Pancreas (tissue), 10 donors: ENCODE measurements at regions not wholly inside any gene's neighbourhood (a gene's known extent, or its start where the extent isn't known, plus 50 kb on each side); places are given as distances from the start of the nearest gene placed in this dataset.

Experiments used
- ATAC-seq, 4 donors: fragments of 200-7000 bp; cut with Tn5 transposase; one replicate each; pipeline versions ENCODE4 v1.8.0 to v1.9.1; 2020; ENCODE audit warnings: mild to moderate bottlenecking in 4 of 4, moderate library complexity in 4 of 4
- DNase-seq, 6 donors: peaks; one replicate each; pipeline ENCODE4 v3.0.0-alpha.2; 2020
- FAIRE-seq: peaks from 2 replicates; lab custom pipeline; 2012; peaks lifted over from hg19 to GRCh38; lab: Jason Lieb, UNC
- H3K27ac ChIP-seq, 4 donors: fragments of 200-600 bp; sonication (generic); 1 replicate in 3 of 4; 2 replicates in 1 of 4; pipeline versions ENCODE4 v1.5.0 to v1.8.0; 2020
- H3K27me3 ChIP-seq, 4 donors: fragments of 200-600 bp; one replicate each; pipeline ENCODE4 v1.8.0; 2021
- H3K36me3 ChIP-seq, 3 donors: fragments of 200-600 bp; sonication (generic) in 1 of 3; one replicate each; pipeline versions ENCODE4 v1.5.0 to v1.8.0; 2020 to 2021
- H3K4me1 ChIP-seq, 3 donors: fragments of 200-600 bp; one replicate each; pipeline ENCODE4 v1.8.0; 2021
- H3K4me3 ChIP-seq, 4 donors: fragments of 200-600 bp; sonication (generic) in 2 of 4; one replicate each; pipeline versions ENCODE4 v1.5.0 to v1.8.0; 2020 to 2021
- H3K9me3 ChIP-seq, 4 donors: fragments of 200-600 bp; one replicate each; pipeline ENCODE4 v1.8.0; 2021
- WGBS, 2 donors: extraction: QIAGEN DNeasy Blood & Tissue Kit; methylation state at CpG; one replicate each; pipeline ENCODE4 v1.1.7; 2013; 5-methylcytosine and 5-hydroxymethylcytosine counted together
- intact Hi-C, 3 donors: fragments of 100-400 bp; cut with DNase I; formaldehyde crosslinking; loops; one replicate each; pipeline versions ENCODE4 v1.11.1 to v1.14.2; 2022
- TF ChIP-seq, protein P1 (sequence below), 4 donors: fragments of 200-600 bp; sonication (generic) in 3 of 4; IDR thresholded peaks; one replicate each; pipeline versions ENCODE4 v1.5.0 to v1.8.0; 2021; ENCODE audit warnings: antibody characterized with exemption in 4 of 4
- donor health status: healthy with polysubstance abuse.
- donor health status: DM: no; HTN: no; CAD: no; lungs with moderate emphysema.
- donor health status: DM: no; HTN: no; CAD: no.
- donor health status: control.
- donor health status: control.
- donor health status: Bipolar disorder and iron deficiency.
- donor health status: DM: yes; HTN: yes; CAD: no.
- donor health status: DM: no; HTN: no; CAD: no.
- donor health status: DM: no; HTN: no; CAD: no.
- donor health status: DM: yes; HTN: yes; CAD: no.

DNA sequence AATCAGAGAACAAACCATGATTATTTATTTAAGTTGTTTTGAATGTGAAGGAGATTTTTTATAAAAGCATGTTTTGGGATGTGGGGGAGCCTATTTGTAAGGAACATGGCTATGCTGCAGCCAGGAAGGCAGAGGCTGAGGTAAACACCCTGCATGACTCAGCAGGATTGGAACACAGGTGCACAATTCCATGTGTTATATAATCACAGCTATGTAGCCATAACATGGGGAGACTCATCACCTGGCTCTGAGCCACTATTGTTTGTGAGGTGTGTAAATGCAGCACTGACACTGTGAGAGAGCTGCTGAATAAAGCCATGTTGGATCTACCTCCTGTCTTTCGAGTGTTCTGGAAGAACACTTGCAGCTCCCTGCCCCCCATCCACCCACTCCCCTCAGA lies 1009.8 kb downstream of the DNAH5 start:
- ATAC-seq (no peak), DNase-seq (no peak), FAIRE-seq (no peak)
- Histone ChIP-seq H3K36me3 (no peaks in the 10 kb centered on the region), H3K27me3 (no peaks in the 10 kb centered on the region), H3K4me1 (no peaks in the 10 kb centered on the region), H3K9me3 (no peaks in the 10 kb centered on the region), H3K27ac (no peak overlapping the region), H3K4me3 (no peak overlapping the region)
- intact Hi-C loops = no loop called here
- TF ChIP-seq, protein P1, sequence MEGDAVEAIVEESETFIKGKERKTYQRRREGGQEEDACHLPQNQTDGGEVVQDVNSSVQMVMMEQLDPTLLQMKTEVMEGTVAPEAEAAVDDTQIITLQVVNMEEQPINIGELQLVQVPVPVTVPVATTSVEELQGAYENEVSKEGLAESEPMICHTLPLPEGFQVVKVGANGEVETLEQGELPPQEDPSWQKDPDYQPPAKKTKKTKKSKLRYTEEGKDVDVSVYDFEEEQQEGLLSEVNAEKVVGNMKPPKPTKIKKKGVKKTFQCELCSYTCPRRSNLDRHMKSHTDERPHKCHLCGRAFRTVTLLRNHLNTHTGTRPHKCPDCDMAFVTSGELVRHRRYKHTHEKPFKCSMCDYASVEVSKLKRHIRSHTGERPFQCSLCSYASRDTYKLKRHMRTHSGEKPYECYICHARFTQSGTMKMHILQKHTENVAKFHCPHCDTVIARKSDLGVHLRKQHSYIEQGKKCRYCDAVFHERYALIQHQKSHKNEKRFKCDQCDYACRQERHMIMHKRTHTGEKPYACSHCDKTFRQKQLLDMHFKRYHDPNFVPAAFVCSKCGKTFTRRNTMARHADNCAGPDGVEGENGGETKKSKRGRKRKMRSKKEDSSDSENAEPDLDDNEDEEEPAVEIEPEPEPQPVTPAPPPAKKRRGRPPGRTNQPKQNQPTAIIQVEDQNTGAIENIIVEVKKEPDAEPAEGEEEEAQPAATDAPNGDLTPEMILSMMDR (IDR thresholded peaks at IDR 0.05) = no peak
- WGBS, 2 donors = 54 to 75% methylated on average over 1 of the region's 1 CpG

DNA sequence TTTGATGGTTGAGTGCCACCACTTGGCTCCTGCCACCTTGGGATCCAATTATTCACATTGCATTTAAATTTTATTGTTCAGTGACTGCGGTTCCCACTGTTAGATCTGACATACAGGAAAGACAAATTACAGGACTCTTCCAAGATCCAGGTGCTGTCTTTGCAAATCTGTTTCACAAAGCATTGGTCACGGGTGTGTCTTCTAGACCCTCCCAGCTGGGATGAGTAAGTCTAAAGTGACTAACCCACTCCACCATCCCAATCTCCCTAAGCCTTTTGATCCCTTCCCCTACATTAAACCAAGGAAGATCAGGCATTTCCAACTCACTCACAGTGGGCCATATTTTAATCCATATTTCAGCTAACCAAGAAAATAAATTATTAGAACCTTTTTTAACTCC lies 1016.3 kb upstream of the CTNND2 start:
- H3K27ac ChIP-seq = no peak overlapping the region
- no peak for ATAC-seq
- no peak for FAIRE-seq
- TF ChIP-seq, protein P1 (IDR thresholded peaks at IDR 0.05) = no peak
- no peaks in the 10 kb centered on the region for H3K36me3 ChIP-seq
- 58 to 86% methylated on average over 2 of the region's 2 CpGs for WGBS, 2 donors
- H3K9me3 ChIP-seq = no peaks in the 10 kb centered on the region
- no peaks in the 10 kb centered on the region for H3K4me1 ChIP-seq
- no peak for DNase-seq
- H3K27me3 ChIP-seq = no peaks in the 10 kb centered on the region
- H3K4me3 ChIP-seq = no peak overlapping the region
- intact Hi-C loops = no loop called here

DNA sequence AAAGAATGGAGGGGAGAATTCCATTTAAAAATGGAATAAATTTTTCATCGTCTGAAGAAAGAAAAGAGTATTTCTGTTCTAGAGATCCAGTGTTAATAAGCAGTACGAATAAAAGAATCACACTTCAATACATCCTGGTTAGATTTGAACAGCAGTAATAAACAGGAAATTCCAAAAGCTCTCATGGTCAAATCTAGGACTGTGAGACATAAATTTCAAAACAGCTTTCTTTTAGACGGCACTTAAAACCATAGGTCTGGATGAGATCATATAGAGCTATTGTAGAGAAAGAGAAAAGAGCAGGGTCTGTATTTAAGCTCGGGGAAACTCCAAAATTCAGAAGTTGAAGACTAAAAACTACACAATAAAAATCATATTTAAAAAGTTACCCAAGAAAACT lies 1006.9 kb upstream of the CTNND2 start:
- 43% methylated on average over 4 of the region's 4 CpGs for WGBS, 2 donors
- ATAC-seq = no peak
- TF ChIP-seq, protein P1 (IDR thresholded peaks at IDR 0.05) = no peak

DNA sequence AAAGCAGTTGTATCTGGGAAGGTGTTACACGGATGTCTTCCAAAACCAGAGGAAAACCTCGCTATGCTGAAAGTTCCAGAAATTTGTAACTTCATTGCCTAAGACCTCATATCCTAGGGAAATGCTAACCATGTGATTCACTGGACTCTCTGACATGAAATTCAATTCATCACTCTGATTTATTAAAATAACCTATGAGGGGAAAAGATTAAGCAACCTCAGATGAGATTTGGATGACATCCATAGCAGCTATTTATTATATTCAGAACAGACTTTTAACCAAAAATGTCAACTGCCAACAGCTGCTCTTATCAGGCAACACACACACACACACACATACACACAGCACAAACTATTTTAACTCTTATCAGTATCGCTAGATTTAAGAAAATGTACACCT lies 1006.4 kb upstream of the CTNND2 start:
- peak in 1 of 4 donors; percentile 14 for ATAC-seq

More for the DNA sequence above, 1006.9 kb upstream of the CTNND2 start:
- intact Hi-C loops = no loop called here
- Histone ChIP-seq H3K9me3 (no peaks in the 10 kb centered on the region), H3K4me3 (no peak overlapping the region), H3K27me3 (no peaks in the 10 kb centered on the region), H3K4me1 (no peaks in the 10 kb centered on the region), H3K27ac (no peak overlapping the region), H3K36me3 (no peaks in the 10 kb centered on the region)
- DNase-seq (no peak), FAIRE-seq (no peak)

DNA sequence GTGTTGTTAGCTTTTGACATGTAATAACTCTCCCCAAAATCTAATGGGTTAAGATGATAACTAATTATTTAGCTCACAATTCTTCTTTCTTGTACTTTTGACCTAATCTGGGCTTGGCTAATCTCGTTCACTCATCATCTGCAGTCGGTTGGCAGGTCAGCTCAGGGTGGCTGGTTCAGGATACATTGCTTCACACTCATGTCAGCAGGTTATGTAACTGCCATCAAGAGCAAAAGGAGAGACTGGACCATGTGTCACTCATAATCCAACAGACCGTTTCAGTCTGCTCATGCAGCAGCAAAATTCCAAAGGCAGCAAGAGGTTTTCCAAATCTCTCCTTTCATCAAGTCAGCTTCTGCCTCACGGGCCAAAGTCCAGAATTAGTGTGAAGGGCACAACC lies 998.4 kb upstream of the CTNND2 start:
- FAIRE-seq = no peak

More for the DNA sequence above, 1006.4 kb upstream of the CTNND2 start:
- FAIRE-seq = no peak
- H3K4me1 ChIP-seq = no peaks in the 10 kb centered on the region
- no peaks in the 10 kb centered on the region for H3K27me3 ChIP-seq
- no peaks in the 10 kb centered on the region for H3K36me3 ChIP-seq
- no peak overlapping the region for H3K27ac ChIP-seq
- intact Hi-C loops = no loop called here
- TF ChIP-seq, protein P1 (IDR thresholded peaks at IDR 0.05) = no peak
- no peak for DNase-seq
- no peak overlapping the region for H3K4me3 ChIP-seq
- H3K9me3 ChIP-seq = no peaks in the 10 kb centered on the region
- WGBS, 2 donors = 25 to 28% methylated on average over 3 of the region's 3 CpGs

More for the DNA sequence above, 998.4 kb upstream of the CTNND2 start:
- 27 to 30% methylated on average over 4 of the region's 4 CpGs for WGBS, 2 donors
- Histone ChIP-seq H3K4me1 (no peaks in the 10 kb centered on the region), H3K27me3 (no peaks in the 10 kb centered on the region), H3K9me3 (no peaks in the 10 kb centered on the region), H3K36me3 (no peaks in the 10 kb centered on the region), H3K4me3 (no peak overlapping the region), H3K27ac (no peak overlapping the region)
- ATAC-seq = no peak
- TF ChIP-seq, protein P1 (IDR thresholded peaks at IDR 0.05) = no peak
- DNase-seq = no peak
- intact Hi-C loops = no loop called here
